Cerebellar cortex (tissue), 1 donor: ENCODE measurements at regions not wholly inside any gene's neighbourhood (a gene's known extent, or its start where the extent isn't known, plus 50 kb on each side); places are given as distances from the start of the nearest gene placed in this dataset.
"Not testable (repeated sequence)": the region's sequence is repeated elsewhere in the genome, so short reads cannot be mapped to it uniquely, and the experiment has no call there.

Source experiments
- DNase-seq: peaks from one replicate; pipeline ENCODE4 v3.0.0-alpha.2; 2015; ENCODE audit warnings: low spot score

DNA sequence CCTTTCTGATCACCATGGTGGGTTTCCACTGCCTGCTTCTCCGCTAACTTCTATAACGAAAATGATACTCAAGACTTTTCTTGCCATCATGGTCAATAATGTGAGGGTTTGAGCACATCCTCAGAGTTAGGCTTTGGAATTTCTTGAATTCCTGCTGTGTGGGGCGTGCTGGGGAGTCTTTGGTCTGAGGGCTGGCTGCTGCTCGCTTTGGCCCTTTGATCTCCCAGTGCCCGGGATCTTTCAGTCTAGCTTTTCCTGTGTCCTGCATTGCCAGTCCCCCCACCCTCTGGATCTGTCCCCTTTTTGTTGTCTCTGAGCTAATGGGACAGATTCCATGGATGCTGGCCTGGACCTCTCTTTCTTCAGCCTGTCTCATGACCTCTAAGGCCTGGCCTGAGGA is 182.6 kb downstream of the NPIPA7 start:
- DNase-seq, result not testable (repeated sequence)

GRCh38 chr16:16563962-16564361 is 185.0 kb downstream of the NPIPA7 start:
- not testable (repeated sequence) for DNase-seq

DNA sequence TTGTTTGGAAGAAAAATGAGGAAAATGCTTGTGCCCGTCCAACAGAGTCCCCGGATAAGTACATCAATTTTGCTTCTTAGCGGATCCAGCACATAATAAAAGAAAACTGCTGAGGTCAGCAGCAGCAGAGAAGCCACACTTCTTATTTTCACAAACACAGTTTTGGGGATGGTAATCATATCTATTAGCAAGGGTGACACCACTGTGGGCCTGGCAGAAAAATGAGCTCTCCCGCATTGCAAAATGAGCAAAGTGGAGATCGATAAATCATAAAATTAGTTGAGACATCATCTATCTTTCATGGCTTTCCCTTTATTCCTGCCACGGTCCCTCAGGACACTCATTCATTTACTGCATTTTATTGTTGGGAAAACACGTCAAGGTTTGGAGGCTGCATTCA is 186.4 kb downstream of the NPIPA7 start:
- not testable (repeated sequence) for DNase-seq

GRCh38 chr16:16570055-16570454 is 191.1 kb downstream of the NPIPA7 start:
- DNase-seq, result peak; percentile 1

- not testable (repeated sequence) for DNase-seq
Observed at GRCh38 chr16:16570874-16571273, 191.9 kb downstream of the NPIPA7 start.

DNA sequence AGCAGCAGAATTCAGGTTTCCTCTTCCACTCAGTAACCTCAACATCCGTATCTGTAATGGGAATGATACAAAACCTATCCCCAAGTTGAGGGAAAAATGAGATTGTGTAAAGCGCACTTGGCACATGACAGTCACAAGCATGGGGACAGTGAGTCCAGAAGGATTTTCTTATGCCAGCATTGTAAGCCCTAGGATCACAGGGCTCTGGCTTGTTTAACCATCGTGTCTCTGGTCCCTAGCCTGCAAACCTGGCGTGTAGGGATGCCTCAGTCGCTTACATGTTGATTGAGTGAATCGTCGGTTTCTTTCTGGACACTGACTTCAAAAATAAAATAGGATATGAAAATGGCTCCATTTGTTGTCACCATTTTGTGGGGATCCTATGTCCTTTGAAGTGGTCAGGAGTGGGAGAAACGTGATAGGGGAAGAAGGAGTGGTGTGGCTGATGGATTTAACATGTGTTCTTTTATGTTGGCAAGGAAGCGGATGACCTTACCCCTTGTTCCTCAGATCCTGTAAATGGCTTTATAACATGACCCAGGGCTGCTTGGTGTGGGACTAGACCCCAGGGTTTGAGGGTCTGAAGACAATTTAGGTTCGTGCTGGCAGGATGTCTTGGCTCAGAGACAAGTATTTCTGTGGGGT is 193.3 kb downstream of the NPIPA7 start:
- not testable (repeated sequence) for DNase-seq

DNA sequence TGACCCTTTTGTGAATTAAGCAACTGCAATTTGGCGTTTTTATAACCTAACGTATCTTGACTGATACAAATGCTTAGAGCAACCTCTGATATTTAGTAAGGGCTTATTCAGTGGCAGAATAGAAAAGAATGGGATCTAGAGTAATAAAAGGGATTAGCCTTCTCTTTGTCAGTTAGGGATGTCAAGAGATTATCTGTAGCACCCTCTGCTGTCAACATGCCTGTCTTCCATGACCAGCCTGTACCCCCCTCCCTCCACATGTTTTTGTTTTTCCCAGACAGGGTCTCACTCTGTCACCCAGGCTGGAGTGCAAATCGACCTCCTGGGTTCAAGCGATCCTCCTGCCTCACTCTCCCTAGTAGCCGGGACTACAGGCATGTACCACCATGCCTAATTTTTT is 198.1 kb downstream of the NPIPA7 start:
- DNase-seq, result not testable (repeated sequence)

- DNase-seq, result no peak
Observed at GRCh38 chr16:16578701-16579100, 199.8 kb downstream of the NPIPA7 start.

DNA sequence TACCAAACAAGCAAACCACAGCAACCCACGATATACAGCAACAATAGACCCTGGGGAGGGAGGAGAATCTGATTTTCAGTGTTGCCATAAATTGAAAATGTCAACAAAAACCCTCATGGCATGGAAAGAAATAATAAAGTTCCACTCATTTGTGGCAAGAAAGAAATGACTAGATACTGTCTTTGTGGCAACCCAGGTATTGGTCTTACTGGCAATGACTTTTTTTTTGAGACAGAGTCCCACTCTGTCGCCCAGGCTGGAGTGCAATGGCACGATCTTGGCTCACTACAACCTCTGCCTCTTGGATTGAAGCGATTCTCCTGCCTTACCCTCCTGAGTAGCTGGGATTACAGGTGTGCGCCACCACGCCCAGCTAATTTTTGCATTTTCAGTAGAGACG is 204.0 kb downstream of the NPIPA7 start:
- not testable (repeated sequence) for DNase-seq

DNA sequence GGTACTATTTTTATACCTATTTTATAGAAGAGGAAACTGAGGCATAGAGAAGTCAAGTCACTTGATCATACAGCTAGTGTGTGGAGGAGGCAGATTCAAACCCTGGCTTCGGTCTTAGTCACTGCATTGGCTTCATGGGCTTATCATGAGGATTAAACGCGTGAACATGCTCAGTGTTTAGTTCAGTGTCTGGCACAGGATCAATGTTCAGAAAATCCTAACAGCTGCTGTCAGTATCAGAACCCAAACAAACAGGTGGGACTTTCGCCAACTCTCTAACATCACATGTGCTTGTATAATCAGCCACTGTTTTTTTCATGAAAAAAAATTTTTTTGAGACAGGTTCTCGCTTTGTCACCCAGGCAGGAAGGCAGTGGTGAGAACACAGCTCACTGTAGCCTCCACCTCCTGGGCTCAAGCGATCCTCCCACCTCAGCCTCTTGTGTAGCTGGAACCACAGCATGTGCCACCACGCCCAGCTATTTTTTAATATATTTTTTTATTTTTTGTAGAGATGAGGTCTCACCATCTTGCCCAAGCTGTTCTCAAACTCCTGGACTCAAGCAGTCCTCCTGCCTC is 207.2 kb downstream of the NPIPA7 start:
- DNase-seq, result not testable (repeated sequence)

- not testable (repeated sequence) for DNase-seq
Observed at GRCh38 chr16:16586969-16587368, 208.0 kb downstream of the NPIPA7 start.

- not testable (repeated sequence) for DNase-seq
Observed at GRCh38 chr16:16588436-16588835, 209.5 kb downstream of the NPIPA7 start.

DNA sequence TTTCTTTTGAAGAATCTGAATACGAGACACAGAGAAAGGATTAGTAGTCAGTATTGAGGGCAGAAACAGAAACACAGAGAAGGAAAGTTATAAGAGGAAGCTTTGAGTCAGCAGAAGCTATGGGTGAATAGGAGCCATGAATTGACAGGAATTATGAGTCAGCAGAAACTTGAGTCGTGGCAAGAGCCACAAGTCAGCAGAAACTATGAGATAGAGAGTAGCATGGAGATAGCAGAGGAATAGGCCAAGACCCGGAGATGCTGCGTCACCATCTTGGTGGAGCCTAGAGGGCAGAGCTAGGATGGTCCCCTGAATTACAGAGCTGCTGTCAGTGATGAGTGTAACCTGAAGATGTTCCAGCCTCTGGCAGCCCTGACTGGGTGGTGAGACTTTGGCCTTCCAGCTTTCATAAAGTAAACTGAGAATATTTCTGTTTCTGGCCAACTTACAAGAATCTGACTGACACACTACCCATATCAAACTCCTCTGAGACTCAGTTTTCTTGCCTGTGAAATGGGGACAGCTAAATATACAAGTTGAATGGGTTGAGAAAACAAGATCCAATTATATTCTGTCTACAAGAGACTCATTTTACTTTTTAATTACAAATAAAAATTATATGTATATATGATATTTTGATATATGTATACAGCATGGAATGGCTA is 211.8 kb downstream of the NPIPA7 start:
- DNase-seq, result not testable (repeated sequence)

DNA sequence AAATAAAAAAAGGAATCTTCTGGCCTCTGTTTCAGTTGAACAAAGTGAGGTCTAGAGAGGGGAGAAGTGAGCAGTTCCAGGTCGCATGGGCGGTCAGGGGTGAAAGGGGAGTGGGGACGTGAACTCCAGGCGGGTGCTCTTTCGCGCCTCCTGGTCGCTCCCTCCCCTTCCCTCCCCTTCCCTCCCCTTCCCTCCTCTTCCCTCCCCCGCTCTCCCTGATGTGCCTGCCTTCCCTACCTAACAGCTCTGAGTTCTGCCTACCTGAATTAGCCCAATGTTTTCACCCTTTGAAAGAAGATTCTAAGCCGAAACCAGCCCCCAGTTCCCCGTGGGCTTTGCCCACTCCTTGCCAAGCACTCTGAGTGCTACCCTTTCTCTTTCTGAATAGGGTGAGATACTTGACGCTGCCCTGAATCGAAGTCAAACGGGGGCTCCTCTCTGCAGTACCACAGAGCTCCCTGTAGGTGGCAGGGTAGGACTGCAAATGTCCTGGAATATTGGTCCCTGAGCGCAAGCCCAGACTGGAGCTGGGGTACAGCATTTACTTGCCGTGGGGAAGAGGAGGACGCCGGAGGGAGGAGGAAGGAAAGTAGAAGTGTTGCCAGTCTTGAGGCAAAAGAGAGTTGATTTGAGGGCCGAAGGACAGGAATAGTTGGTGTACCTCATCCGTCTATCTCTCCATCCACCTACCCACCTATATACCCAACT is 214.4 kb downstream of the NPIPA7 start:
- not testable (repeated sequence) for DNase-seq

DNA sequence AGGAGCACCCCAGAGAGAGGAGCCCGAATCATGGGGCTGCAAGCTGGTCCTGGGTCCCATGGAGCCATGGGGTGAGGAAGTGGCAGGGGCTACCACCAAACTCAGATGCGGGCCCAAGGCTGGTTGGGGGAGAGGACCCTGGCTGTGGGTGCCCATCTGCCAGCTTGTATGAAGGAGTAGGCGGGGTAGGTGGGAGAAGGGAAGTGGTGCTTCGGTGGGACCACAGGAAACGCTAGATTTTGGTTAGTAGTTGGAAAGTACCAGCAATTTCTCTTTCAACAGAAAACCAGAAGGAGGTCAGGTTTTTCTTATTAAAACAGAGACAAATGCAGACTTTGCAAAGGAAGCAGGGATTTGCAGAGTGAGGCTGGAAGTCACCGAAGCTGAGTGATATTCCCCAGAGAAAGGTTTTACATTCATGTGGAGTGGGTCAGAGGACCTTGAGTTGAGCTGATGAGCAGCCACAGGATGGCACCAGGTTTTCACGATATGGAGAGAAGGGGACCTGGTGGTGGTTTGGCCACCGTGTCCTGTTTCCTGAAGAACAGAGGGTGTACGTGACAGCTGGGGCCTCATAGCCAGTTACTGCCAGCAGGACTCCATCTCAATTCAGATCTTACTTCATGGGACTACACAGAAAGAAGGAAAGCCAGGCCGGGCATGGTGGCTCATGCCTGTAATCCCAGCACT is 216.2 kb downstream of the NPIPA7 start:
- DNase-seq, result not testable (repeated sequence)

- DNase-seq, result not testable (repeated sequence)
Observed at GRCh38 chr16:16601239-16601638, 222.3 kb downstream of the NPIPA7 start.

- not testable (repeated sequence) for DNase-seq
Observed at GRCh38 chr16:16607401-16608082, 228.6 kb downstream of the NPIPA7 start.

DNA sequence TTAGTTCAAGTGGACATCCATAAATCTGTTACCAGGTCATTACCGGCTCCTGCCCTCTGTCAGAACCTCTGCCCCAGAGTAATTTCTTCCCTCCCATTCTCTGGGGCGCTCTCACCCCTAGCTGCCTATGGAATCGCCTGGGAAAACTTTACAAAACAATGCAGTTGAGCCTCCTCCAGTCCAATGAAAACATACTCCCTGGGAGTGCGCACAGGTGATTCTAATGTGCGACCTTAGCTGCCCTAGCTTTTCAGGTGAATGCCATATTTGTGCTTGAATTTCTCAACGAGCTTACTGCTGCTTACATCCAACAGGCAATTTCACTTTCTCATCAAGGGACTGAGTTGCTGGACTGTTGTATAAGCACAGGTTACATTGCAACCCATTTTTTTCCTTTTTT is 230.7 kb downstream of the NPIPA7 start:
- DNase-seq, result not testable (repeated sequence)

DNA sequence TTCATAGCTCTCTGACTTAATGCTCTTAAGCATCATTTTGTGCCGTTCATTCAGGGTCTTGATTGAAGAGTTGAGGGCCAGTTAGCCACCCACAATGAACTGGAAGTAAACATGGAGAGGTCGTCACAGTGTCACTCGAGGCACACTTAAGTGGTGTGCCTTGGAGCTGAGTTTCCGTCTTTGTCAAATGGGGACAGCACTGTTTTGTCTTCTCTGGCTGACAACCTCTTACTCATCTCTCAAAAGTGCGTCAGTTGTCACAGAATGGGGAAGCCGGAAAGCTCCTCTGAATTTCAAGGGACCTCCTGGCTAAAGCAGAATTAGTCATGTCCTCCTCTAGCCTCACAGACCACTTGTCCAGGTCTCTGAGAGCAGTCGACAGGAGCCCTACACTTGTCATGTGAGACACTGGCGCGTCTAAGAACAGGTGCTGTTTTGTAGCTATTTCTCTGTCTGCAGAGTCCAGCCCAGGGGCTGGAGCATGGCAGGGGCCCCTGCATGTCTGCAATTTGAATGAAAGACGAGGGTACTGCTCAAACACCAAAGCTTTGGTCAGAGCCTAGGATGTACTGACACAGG is 231.5 kb downstream of the NPIPA7 start:
- not testable (repeated sequence) for DNase-seq

- DNase-seq, result not testable (repeated sequence)
Observed at GRCh38 chr16:16613212-16613611, 234.3 kb downstream of the NPIPA7 start.

GRCh38 chr16:16614484-16614883 is 235.5 kb downstream of the NPIPA7 start:
- not testable (repeated sequence) for DNase-seq
